ENCODE measurements at regions not wholly inside any gene's neighbourhood (a gene's known extent, or its start where the extent isn't known, plus 50 kb on each side); places are given as distances from the start of the nearest gene placed in this dataset.

- CTCF ChIA-PET, result no interaction called here
- Mint-ChIP-seq H3K4me1 (ENCODE audit: low read depth) (no peaks in the 10 kb centered on the region), H3K27me3 (ENCODE audit: low read depth) (peaks cover 2% of the 10 kb centered on the region), H3K9me3 (ENCODE audit: insufficient read depth) (no peaks in the 10 kb centered on the region), H3K4me3 (no peak overlapping the region), H3K36me3 (ENCODE audit: low read depth) (no peaks in the 10 kb centered on the region), H3K27ac (no peak overlapping the region)
- POLR2A ChIA-PET, result no interaction called here
- no peak for ATAC-seq
- DNase-seq, result no peak
These were observed 66.8 kb upstream of the NTM start for GRCh38 chr11:131303611-131304119.

- Mint-ChIP-seq H3K9me3 (ENCODE audit: insufficient read depth) (no peaks in the 10 kb centered on the region), H3K27me3 (ENCODE audit: low read depth) (no peaks in the 10 kb centered on the region), H3K4me1 (ENCODE audit: low read depth) (no peaks in the 10 kb centered on the region), H3K36me3 (ENCODE audit: low read depth) (no peaks in the 10 kb centered on the region), H3K4me3 (no peak overlapping the region), H3K27ac (no peak overlapping the region)
- ATAC-seq, result no peak
- CTCF ChIA-PET, result no interaction called here
- no peak for DNase-seq
- POLR2A ChIA-PET, result no interaction called here
These were observed 65.4 kb upstream of the NTM start for GRCh38 chr11:131305005-131305404.

- no peaks in the 10 kb centered on the region for H3K4me1 Mint-ChIP-seq (ENCODE audit: low read depth)
- ATAC-seq (no peak), DNase-seq (no peak)
- H3K27ac Mint-ChIP-seq, result no peak overlapping the region
- H3K36me3 Mint-ChIP-seq (ENCODE audit: low read depth), result no peaks in the 10 kb centered on the region
- POLR2A ChIA-PET, result no interaction called here
- no peak overlapping the region for H3K4me3 Mint-ChIP-seq
- no peaks in the 10 kb centered on the region for H3K27me3 Mint-ChIP-seq (ENCODE audit: low read depth)
- CTCF ChIA-PET, result no interaction called here
- H3K9me3 Mint-ChIP-seq (ENCODE audit: insufficient read depth), result no peaks in the 10 kb centered on the region
These were observed 62.9 kb upstream of the NTM start for GRCh38 chr11:131307506-131307905.

GRCh38 chr11:131309776-131310175 lies 60.6 kb upstream of the NTM start:
- Mint-ChIP-seq H3K27me3 (ENCODE audit: low read depth) (no peaks in the 10 kb centered on the region), H3K4me1 (ENCODE audit: low read depth) (no peaks in the 10 kb centered on the region), H3K9me3 (ENCODE audit: insufficient read depth) (no peaks in the 10 kb centered on the region), H3K36me3 (ENCODE audit: low read depth) (no peaks in the 10 kb centered on the region), H3K27ac (no peak overlapping the region), H3K4me3 (no peak overlapping the region)
- ChIA-PET POLR2A (no interaction called here), CTCF (no interaction called here)
- ATAC-seq (no peak), DNase-seq (no peak)

- no peak overlapping the region for H3K27ac Mint-ChIP-seq
- ChIA-PET CTCF (no interaction called here), POLR2A (no interaction called here)
- DNase-seq (no peak), ATAC-seq (no peak)
- no peaks in the 10 kb centered on the region for H3K36me3 Mint-ChIP-seq (ENCODE audit: low read depth)
- H3K27me3 Mint-ChIP-seq (ENCODE audit: low read depth), result no peaks in the 10 kb centered on the region
- H3K9me3 Mint-ChIP-seq (ENCODE audit: insufficient read depth), result no peaks in the 10 kb centered on the region
- H3K4me1 Mint-ChIP-seq (ENCODE audit: low read depth), result no peaks in the 10 kb centered on the region
- no peak overlapping the region for H3K4me3 Mint-ChIP-seq
These were observed 58.5 kb upstream of the NTM start for GRCh38 chr11:131311776-131312514.
